Activated CD4-positive, alpha-beta T cell treated with anti-CD3 and anti-CD28 coated beads for 24 hours (primary cell): ENCODE measurements at regions not wholly inside any gene's neighbourhood (a gene's known extent, or its start where the extent isn't known, plus 50 kb on each side); places are given as distances from the start of the nearest gene placed in this dataset.
"Not testable (repeated sequence)": the region's sequence is repeated elsewhere in the genome, so short reads cannot be mapped to it uniquely, and the experiment has no call there.

Experiments
- DNase-seq, 2 donors: peaks; one replicate each; pipeline ENCODE4 v3.0.0-alpha.2; 2020; ENCODE audit warnings: low read depth in 2 of 2

DNA sequence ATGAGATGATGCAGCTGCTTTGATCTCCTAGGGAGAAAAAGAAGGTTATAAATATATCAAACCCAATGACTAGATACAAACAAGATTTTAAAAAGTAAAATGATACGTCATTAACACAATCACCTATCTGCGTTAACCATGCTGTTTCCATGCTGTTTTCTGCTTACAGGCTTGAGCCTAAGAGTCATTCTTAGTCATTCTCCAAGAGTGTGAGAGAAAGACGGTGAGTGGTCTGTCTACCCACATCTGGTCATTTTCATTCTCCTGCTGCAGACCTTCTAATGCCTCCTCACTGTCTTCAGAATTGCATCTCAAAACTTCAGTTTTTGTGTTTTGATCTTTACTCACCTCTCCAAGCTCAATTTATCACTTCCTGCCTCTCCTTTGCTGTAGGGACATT is 98.0 kb upstream of the ELMO1 start:
- no peak for DNase-seq

DNA sequence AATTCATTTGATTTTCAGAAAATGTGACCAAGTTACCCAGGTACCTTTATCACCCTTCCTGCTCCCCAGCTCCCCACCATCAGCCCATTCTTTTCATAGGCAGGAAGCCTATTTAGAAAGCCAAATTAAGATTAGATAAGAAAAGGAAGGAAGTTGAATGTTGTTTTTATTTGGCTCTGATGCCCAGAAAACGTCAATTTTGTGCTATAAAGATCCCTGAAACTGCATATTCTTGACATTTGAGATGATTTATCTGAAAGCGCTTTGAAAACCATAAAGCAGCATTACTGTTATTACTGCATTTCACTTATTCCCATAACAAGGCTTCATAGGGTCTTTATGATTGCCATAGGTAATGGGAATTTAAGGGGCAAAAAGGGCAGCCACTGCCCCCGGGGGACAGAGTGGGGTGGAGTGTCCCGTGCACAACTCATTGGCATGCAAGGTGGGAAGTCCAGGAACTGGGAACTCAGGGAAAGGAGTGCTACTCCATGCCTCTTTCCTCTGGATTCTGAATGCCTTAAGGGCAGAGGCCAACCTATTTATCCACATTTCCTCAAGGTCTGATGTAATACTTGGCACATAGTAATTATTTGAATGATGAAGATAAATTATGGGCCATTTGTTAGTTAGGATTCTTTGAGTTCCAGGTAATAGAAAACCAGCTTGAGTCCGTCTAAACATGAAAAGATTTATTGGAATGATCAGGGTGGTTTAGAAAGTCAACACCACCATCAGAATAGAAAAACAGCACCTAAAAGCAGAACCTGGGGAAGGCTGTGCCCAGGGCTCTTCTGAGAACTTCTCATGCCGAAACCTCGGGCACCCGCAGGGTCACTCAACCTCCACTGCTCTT is 100.6 kb upstream of the ELMO1 start:
- DNase-seq = no peak

DNA sequence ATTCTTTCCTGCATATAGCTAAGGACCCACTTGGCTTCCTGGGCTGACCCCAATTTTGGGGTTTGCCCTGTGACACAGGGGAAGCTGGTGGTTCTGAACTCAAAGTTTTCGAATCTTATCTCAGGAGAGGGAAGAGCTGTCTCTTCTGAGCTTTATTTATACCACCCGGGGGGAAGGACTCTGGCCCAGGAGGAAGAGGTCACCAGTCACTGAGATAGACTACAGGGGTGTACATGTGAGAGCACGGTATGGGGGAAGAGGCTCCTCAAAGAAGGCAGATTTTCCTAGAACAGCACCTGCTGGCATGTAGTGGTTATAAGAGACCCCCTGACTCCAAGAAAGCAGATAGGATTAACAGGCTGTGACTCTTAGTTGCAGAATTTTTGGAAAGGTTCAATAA is 101.8 kb upstream of the ELMO1 start:
- DNase-seq = no peak

DNA sequence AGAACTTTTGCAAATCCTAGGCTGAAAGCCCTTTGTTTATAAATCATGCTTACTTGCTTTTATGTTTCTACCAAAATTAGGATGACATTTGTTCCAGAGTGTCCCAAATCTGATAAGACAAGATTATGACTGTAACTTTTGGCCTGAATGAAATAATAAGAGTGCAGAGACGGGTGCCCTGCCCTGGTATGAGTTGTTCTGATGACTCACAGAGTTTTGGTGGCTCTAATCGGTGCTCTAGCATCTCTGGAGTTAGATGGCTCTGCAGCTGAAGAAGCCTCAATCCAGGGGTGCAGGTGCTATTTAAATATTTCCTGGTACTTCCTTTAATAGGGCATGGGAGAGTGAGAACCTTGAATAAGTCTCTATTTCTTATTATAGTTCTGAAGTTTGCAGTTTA is 102.2 kb upstream of the ELMO1 start:
- no peak for DNase-seq

DNA sequence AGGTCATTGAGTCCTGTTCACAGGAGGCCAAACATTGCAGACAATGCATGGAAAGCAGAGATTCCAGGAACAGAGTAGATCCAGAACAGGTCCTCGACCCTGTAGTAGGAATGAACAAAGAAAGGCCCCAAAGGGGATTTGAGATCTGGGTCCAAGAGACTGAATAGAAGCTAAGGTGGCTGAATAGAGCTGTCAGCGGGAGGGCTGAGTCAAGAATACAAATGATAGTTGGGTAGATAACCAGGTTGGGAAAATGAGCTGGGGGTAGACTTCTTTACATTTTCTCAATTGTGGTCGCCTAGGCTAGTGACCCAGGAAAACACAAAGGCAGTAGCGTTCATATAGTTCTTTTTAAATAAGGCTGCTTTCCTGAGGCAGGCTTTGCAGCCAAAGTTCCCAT is 103.4 kb upstream of the ELMO1 start:
- DNase-seq = no peak

DNA sequence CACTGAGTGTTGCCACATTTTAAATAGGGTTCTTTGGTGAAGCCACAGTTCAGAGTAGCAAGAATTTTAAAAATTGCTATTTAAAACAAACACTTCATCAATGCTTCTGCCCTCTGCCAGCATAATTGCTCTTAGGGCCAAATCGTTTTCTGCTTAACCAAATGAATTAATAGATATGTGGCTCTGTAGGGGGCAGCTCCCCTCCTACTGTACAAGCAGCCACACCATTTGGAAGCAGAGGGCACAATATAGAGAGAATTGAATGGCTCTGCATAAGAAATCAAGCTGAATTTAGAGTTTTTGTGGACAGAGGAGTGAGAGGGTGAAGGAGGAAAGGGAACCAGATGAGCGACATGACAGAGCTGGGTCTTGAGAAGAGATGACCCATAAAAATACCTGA is 103.8 kb upstream of the ELMO1 start:
- DNase-seq = not testable (repeated sequence)

DNA sequence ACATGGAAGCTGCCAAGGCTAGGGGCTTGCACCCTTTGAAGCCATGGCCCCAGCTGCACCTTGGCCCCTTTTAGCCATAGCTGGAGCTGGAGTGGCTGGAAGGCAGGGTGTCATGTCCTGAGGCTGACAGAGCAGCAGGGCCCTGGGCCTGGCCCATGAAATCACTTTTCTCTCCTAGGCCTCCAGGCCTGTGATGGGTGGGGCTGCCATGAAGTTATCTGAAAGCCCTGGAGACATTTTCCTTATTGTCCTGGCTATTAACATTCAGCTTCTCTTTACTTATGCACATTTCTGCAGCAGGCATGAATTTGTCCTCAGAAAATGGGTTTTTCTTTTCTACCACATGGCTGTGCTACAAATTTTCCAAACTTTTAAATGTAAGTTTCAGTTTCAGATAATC is 106.9 kb upstream of the ELMO1 start:
- DNase-seq = no peak

DNA sequence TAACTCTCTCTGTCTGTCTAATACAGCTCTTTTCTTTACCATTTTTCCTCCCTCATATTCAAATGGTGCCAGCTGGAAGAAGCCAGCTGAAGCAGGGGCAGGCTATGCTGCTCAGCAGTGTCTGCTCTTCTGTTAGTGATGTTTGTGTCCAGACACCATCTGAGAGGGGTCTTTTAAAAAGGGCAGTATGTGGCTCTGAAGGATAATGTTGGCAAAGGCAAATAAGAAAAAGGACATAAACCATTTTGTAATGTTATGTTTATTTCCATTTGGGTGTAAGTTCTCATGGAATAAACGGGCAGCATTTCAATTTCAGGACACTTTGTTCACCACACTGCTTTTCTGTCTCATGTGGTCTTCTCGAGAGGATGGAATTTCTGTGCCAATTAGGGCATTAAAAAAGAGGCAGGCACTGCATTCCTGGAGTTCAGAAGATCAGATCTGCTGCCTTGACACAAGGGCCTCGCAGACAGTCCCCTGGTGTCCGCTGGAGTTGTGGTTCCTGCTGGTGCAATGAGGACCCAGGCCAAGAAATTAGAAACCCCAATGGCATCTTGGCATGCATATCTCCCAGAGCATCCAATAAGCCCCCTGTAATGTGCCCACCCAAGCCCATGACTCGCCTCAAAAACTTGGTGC is 109.0 kb upstream of the ELMO1 start:
- no peak for DNase-seq

DNA sequence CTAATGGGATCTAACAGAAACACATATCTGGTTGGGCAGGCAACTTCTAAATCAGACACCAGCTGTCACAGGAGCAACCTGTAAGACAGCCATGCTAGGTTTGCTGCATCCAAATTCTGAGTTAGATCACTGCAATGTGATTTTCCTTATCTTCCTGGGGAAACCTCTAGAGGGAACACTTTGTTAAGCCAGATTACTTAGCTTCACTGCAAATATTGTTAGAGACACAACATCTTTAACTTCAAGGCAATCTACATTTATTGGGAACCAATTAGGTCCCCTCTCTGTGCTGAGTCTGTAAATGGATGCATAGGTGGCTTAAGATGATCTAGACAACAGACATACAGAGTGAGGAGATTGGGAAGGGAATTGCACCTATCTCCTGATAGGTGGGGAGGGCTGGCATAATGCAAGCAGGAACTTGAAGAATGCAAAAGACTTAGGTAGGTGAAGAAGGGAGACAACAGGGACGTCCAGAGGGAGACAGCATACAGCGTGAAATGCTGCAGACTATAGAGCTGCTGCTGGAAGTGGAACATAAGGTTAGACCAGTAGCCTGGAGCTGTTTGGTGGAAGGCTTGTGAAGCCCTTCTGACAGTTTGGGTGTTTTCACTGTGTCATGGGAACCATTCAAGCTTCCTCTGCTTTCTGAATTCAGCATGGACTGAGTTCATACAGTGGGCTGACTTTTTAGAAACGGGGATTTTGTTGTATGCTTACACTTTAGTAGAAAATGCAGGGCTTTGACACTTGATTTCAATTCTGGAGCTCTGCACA is 109.8 kb upstream of the ELMO1 start:
- DNase-seq = no peak

DNA sequence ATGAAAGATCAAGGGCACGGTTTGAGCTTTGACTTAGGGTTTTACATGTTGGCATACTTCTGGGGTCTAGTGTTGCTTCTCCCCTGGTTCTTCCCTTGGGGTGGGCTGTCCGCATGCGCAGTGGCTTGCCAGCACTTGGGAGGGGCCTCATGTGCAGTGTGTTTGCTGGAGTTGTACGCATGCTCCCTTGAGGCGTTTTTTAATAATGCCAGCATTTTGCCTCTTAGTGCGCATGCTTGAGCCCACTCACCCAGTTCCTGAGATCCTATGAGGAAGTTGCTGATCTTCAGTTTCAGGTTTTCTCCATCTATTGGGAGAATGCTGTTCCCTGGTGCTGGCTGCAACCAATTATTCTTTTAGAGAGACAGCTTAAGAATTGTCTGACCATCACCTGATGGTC is 113.4 kb upstream of the GPR141 start:
- DNase-seq = no peak

DNA sequence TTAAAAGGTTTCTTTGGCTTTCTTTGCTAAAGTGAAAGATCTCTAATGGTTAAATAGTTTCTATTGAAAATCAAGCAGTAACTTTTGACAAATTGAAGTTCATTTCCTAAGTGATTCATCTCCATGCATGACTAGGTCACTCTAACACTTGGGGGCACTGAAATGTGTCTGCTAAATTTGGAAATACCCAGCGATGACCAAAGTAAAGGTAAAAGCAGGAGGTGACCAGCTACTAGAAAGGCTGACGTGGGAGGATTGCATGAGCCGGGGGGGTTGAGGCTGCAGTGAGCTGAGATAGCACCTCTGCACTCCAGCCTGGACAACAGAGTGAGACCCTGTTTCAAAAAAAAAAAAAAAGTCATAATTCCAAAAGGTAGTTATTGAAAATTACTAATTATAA is 111.8 kb upstream of the GPR141 start:
- DNase-seq = no peak

DNA sequence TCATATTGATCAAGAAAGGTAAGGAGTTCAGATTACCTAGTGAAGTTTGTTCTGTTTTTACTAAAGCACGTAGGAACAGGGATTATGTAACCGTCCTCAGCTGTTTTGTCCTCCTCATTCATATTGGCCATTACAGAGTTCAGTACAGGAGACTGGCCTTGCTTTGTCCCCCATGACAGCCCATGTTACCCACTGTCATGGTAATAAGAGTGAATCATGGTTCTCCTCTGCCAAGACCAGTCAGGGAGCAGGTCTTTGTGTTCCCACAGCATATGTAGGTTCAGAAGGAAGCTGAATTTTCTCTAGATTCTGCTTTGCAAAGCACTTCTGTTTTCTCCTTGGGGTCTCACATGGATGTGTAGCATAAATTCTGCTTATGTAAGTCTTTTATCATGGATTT is 106.2 kb upstream of the GPR141 start:
- no peak for DNase-seq

DNA sequence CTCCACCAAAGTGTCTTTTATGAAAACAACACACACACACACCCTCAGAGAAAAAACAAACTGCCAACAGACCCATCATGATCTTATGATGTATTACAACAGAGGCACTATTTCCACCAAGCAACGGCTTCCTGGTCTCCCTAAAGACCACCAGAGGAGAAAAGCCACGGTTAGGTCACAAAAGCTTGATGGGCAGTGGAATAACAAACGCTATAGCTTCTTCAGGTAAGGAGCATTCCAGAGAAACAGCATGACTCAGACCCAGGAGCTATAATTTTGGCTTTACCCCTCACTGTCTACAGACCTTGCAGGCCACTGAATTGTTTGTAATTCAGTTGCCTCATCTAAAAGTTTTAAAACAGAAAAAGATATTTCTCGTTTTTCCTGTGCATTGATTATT is 105.7 kb upstream of the GPR141 start:
- DNase-seq = no peak

DNA sequence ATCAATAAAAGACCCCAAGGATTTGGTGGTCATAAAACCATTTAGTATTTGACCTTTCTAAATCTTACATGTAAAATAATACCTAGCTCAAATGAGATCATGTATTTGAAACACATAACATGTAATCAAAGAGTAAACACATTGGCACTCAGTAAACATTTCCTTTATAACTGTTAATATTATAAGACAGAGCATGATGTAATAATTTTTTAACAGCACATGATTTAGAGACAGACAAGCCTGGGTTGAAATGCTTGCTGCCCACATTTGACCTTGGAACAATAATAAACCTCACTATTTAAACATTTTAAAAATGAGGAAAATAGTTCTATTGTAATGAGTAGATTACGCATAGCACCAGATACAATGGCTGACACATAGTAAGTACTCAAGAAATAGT is 105.2 kb upstream of the GPR141 start:
- no peak for DNase-seq

DNA sequence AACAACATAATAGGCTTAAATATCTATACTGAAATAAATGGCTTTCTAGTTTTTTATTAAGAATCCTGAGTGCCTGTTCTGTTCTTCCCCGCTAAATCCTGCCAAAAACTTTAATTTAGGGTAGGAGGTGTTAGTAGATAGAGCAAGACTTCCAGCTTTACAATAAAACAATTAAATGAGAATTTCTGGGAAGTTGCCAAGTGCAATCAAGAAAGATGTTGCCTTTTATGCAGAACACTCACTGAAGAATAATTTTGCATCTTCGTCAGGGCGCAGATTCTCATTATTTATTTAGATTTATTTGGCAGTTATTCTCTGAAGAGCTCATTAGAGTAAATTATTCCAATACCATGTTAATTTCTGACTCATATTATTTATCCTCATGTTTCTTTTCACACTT is 103.2 kb upstream of the GPR141 start:
- no peak for DNase-seq

DNA sequence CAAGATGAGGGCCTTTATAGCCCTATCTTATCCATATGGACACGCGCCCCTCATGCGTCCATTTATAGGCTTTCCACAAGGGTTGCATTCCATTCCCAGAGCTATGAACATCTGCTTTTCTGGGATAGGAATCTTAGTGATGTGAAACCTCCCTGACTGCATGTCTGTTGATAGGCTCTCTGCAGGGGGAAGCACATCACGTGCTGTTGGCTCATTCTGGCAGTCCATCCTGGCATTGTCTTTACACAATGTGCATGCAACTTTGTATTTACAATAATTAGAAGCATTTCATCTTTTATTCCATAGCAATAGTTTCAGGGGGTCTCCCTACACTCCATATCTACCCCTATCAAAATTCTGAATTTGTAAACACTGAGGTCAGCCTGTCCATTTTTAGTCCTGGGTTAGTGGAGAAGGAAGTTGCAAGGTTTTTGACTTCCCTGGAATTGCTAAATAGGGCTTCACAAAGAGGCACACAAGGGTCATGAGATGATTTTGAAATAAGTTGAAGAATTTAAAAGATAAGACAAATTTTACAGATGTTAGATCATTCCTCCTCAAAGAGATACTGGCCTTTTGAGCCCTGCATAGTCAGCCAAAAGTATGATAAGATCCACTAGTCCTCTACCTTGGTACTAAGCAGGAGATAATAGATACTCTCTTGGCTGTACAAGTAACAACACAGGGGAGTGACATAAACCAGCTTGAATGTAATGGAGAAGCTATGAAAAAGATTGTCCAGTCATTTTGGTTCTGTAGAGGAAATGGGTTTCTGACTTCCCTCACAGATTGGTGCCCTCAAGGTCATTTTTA is 98.7 kb upstream of the GPR141 start:
- not testable (repeated sequence) for DNase-seq

DNA sequence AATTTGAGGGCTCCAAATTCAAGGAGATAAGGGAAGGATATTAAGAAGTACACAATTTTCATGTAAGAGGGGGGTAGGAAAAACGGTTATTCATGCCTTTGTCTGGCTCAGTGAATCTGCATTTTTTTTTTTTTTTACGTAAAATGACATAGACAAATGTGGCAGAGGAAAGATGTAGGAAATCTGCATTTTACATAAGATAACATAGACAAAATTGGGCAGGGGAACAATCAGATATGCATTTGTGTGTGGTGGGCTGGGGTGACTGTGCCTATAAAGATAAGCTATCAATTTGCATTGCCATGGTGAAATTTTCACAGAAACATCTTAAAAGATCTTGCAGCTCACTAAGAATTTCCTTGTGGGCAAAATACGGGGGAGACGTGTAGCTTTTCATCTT is 92.7 kb upstream of the GPR141 start:
- no peak for DNase-seq

DNA sequence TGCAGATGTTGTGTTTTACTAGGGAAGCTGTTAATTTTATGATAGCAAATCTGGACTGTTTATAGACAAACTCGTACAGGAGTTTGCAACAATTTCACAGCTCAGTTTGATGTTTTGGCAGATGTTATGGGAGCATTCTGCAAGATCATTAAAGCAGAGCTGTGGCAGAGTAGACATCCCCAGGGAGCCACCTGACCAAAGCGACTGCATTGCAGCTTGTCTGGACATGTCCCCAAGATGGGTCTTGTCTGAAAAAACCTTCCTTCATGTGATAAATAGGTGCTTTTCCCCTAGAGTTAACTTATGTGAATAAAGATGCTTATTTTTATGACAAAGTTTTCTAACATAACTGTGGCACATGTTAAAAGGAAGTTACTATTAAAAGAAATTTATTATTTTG is 91.2 kb upstream of the GPR141 start:
- DNase-seq = no peak

DNA sequence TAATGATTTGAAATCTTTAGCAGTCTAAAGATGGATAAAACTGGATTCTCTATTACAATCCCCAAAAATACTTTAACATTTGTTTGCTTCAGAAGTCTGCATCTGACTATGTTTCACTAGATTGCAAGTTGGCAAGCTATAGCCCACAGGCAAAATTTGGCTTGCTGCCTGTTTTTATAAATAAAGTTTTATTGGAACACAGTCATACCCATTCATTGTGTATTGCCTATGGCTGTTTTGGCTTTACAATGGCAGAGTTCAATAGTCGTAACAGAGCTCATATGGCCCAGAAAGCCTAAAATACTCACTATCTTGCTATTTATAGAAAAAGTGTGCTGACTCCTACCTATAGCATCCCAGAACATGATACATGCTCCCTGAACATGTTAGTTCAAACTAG is 89.0 kb upstream of the GPR141 start:
- no peak for DNase-seq

DNA sequence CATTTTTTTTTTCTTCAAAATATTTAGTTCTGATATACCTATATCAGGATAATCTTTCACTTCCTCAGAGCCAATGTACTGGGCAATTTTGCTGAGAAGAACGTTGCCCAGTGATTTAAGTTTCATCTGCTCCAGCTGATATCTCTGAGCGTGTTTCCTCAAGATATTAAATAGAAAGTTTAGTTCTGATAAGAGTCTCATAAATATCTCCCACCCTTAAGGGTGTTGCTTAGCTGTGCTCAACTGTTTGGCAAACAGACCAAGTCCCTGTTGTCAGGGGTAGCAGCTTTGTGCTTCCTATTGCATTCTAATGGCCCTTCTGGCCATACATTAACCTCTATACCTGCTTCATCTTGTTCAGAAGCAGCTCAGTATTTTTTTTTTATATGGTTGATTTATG is 84.7 kb upstream of the GPR141 start:
- DNase-seq = no peak

DNA sequence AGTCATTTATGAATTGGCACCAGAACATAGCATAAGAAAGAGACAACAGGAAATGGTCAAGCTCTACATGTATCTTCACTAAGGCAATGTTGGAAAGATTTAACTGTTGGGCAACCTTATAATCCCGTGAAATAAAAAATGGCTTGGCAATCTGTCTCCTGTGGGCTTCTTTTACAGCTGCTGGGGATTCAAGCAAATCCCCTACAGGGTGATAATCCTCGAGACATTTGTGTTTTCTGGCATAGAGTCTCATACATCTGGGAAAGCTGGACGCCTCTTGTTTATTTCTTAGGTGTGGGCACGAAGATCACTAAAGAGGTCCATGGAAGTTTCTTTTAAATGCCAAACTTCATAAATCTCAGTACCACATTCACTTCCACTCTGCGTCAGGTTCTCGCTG is 82.2 kb upstream of the GPR141 start:
- no peak for DNase-seq

DNA sequence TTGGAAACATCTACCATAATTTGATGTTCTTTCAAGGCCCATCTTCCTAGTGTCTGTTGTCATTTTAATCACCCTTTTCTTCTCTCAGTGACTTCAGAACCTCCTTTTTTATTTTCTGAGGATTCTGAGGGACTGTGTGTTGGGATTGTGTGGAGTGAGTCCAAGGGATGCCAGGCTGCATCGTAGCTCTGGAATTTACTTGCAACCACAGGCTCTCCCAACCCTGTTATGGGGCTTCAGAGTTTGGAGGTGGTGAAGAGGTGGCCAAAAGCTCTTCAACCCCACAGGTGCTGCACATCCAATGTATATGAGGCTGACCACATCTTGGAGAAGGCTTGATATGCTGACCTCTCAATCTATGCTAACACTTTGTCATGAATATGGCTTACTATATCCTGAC is 79.5 kb upstream of the GPR141 start:
- DNase-seq = no peak
